Activated CD4-positive, alpha-beta T cell treated with anti-CD3 and anti-CD28 coated beads for 36 hours (primary cell): ENCODE measurements at regions not wholly inside any gene's neighbourhood (a gene's known extent, or its start where the extent isn't known, plus 50 kb on each side); places are given as distances from the start of the nearest gene placed in this dataset.

Source experiments
- ATAC-seq: fragments of 200-7000 bp; cut with Tn5 transposase; one replicate; pipeline ENCODE4 v1.10.0; 2021; ENCODE audit warnings: mild to moderate bottlenecking, moderate library complexity
- CTCF ChIA-PET: fragments of 350-600 bp; sonication (Branson Sonifier 250); formaldehyde crosslinking; loops from one replicate; lab custom pipeline; 2021; ENCODE audit warnings: antibody characterized with exemption; lab: Charles Lee
- POLR2A ChIA-PET: fragments of 350-600 bp; sonication (Branson Sonifier 250); formaldehyde crosslinking; loops from one replicate; lab custom pipeline; 2021; ENCODE audit warnings: antibody characterized with exemption, inconsistent platforms; lab: Charles Lee
- DNase-seq: peaks from one replicate; pipeline ENCODE4 v3.0.0-alpha.2; 2020
- H3K27ac Mint-ChIP-seq: one replicate; pipeline ENCODE4 v1.8.0; 2021; ENCODE audit warnings: mixed read lengths
- H3K27me3 Mint-ChIP-seq: one replicate; pipeline ENCODE4 v1.8.0; 2021; ENCODE audit warnings: mixed read lengths
- H3K36me3 Mint-ChIP-seq: one replicate; pipeline ENCODE4 v1.8.0; 2021; ENCODE audit warnings: low read depth, mixed read lengths
- H3K4me1 Mint-ChIP-seq: one replicate; pipeline ENCODE4 v1.8.0; 2021; ENCODE audit warnings: mixed read lengths
- H3K4me3 Mint-ChIP-seq: one replicate; pipeline ENCODE4 v1.8.0; 2021; ENCODE audit warnings: mild to moderate bottlenecking, moderate library complexity, mixed read lengths
- H3K9me3 Mint-ChIP-seq: one replicate; pipeline ENCODE4 v1.8.0; 2021; ENCODE audit warnings: low read depth, mixed read lengths
- intact Hi-C, 2 experiments: fragments of 100-400 bp; cut with DNase I in 1 of 2; cut with micrococcal nuclease in 1 of 2; formaldehyde crosslinking; loops; one replicate each; pipeline versions ENCODE4 v1.14.2 to v1.15.1; 2022 to 2024; cut with DNase I, micrococcal nuclease

DNA sequence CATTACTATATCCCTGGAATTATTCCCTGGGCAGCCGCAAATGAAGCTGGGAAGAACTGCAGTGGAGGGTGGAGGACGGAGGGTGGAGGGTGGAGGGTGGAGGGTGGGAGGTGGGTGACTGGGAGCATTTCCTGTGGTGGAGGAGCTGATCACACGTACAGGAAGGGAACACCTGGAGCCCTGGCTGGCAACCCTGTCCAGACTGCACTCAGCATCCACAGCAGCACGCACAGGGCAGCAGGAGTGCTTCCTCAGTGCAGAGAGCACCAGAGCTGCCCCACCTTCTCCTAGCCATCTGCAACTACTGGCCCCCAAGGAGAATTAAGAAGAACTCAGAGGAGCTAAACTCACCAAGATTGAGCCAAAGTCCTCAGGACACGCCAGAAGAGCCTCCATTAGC lies 249.9 kb downstream of the EIPR1 start:
- Mint-ChIP-seq H3K4me1 (no peaks in the 10 kb centered on the region), H3K36me3 (no peaks in the 10 kb centered on the region), H3K9me3 (no peaks in the 10 kb centered on the region), H3K4me3 (no peak overlapping the region), H3K27me3 (peaks cover 4% of the 10 kb centered on the region), H3K27ac (no peak overlapping the region)
- ATAC-seq (no peak), DNase-seq (no peak)
- ChIA-PET CTCF (interaction anchor here (0.7 kb wide), 1 partner anchor 296 kb away, joined by 3 read pairs; no protein-coding TSS in a partner anchor), POLR2A (no interaction called here)
- intact Hi-C loops: no loop called here

DNA sequence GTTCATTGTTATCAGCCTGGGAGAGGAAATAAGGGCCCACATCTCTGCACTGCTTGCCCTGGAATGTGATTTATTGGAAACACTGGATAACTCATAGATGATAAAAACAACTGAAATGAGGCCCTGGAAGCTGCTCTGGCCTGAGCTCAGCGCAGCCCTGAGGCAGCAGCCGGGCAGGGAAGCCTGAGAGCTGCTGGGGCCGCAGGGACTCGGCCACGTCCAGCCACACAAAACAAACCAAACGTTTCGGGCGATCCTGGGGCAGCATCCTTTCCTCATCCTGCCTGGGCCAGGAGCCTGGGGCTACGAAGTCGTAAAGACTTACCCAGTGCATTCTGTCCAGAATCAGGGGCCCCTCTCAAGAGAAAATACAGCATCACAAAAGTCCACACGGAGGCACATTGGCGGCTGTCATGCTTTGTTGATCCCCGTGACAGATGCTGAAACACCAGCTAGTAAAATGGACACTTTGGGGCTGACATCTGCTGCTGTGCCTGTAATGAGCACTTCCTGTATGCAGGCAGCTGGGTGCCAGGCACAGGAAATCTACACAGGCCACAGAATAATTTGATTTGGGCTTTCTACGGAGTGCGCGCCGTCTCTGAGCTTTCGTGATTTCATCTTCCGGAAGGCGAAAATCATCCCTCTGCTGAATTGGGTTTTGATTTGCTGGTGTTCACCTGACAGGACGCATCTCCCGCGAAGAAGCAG lies 250.6 kb downstream of the EIPR1 start:
- intact Hi-C loops: no loop called here
- H3K36me3 Mint-ChIP-seq: no peaks in the 10 kb centered on the region
- no peak overlapping the region for H3K27ac Mint-ChIP-seq
- H3K4me3 Mint-ChIP-seq: no peak overlapping the region
- POLR2A ChIA-PET: no interaction called here
- H3K9me3 Mint-ChIP-seq: no peaks in the 10 kb centered on the region
- peak; percentile 65 for ATAC-seq
- peaks cover under 1% of the 10 kb centered on the region for H3K4me1 Mint-ChIP-seq
- CTCF ChIA-PET: interaction anchor here (0.7 kb wide), 1 partner anchor 297 kb away, joined by 3 read pairs; no protein-coding TSS in a partner anchor
- peak; percentile 14 for DNase-seq
- H3K27me3 Mint-ChIP-seq: peaks cover 4% of the 10 kb centered on the region

DNA sequence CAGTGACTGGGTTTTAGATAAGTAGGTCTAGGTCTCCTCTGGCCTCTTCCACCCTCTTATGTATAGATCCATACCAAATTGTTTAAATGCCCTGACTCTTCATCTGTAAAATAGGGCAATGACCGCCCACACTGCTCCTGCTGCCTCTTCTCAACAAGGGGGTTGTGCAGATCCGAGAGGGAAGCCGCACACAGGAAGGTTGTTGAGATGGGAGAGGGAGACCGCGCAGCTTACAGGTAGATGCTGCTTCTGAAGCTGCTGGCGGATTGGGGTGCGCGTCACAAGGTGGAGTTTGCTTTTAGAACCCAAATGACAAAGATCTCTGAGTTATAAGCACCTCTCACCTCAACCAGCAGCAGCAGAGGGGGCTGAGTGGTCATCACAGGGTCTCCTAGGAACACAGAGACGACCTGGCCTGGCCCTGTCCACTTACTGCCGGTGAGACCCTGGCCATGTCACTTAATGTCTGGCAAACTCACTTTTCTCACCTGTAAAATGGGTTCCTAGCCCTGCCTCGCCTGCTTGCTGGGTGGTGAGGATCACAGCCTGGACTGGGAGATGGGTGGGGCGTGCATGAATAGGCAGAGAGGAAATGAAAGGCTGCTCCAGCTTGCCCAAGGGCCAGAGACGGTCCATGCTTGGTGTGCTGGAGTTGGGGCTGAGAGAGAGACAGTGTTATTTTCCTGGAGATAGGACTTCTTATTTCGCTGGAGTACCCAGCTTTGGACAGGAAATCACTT lies 251.3 kb downstream of the EIPR1 start:
- ChIA-PET POLR2A (no interaction called here), CTCF (no interaction called here)
- H3K4me1 Mint-ChIP-seq: peaks cover 6% of the 10 kb centered on the region
- DNase-seq (no peak), ATAC-seq (no peak)
- H3K36me3 Mint-ChIP-seq: no peaks in the 10 kb centered on the region
- H3K27me3 Mint-ChIP-seq: peaks cover 4% of the 10 kb centered on the region
- no peak overlapping the region for H3K4me3 Mint-ChIP-seq
- no peaks in the 10 kb centered on the region for H3K9me3 Mint-ChIP-seq
- intact Hi-C loops: no loop called here
- H3K27ac Mint-ChIP-seq: peak overlapping the region; percentile 1

DNA sequence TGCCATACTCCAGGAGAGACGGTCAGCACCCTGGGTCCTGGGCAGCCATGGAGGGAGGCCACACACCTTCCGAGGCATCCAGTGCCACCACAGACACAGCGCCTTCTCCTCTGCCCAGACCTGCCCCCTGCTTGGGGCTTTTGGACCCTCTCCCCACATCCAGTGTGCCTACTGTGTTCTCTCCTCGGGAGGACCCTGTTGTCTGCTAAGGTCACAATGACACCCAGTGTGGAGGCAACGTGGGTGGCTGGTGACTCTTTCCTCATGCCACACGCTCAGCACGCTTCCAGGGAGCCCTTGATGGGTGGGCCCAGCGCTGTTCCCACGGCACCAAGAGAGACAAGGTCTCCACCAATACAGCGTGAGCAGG lies 251.9 kb downstream of the EIPR1 start:
- H3K4me1 Mint-ChIP-seq: peaks cover 6% of the 10 kb centered on the region
- ChIA-PET CTCF (no interaction called here), POLR2A (no interaction called here)
- intact Hi-C loops: no loop called here
- no peak overlapping the region for H3K27ac Mint-ChIP-seq
- H3K4me3 Mint-ChIP-seq: no peak overlapping the region
- H3K36me3 Mint-ChIP-seq: no peaks in the 10 kb centered on the region
- no peak for ATAC-seq
- DNase-seq: no peak
- H3K9me3 Mint-ChIP-seq: no peaks in the 10 kb centered on the region
- H3K27me3 Mint-ChIP-seq: peaks cover 3% of the 10 kb centered on the region

DNA sequence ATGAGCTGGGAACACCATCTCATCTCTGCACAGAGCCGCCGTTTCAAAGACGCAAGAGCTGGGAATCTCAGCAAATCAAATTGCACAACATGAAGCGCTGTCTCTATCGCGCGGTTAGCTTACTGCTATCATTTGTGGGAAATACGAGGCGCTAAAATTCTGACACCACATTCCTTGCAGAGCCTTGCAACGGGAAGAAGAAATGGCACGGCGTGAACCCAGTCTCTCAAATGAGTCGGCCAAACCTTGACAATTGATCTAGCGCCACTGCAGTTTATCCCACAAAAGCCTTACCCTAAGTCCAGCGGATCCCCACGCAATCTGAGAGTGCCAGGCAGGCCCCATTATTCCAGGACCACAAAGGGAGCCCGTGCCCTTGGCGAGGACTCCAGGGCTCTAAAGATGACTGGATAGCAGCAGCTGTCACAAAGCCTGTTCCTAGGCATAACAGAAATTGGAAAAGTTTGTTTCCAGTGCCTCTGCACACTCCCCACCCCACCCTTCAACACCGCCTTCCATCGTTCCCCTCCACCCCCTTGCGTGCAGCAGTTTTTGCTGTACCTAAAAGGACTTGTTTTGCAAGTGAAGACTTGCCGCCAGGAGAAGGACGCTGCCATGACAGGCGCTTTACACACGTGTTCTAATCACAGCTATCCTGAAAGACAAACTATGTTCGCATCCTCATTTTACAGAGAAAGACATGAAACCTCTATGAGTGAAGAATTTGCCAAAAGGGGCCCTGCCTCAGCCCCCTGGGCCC lies 252.4 kb downstream of the EIPR1 start:
- DNase-seq (no peak), ATAC-seq (no peak)
- Mint-ChIP-seq H3K36me3 (no peaks in the 10 kb centered on the region), H3K27ac (no peak overlapping the region), H3K9me3 (no peaks in the 10 kb centered on the region), H3K4me1 (peaks cover 6% of the 10 kb centered on the region), H3K4me3 (no peak overlapping the region), H3K27me3 (no peaks in the 10 kb centered on the region)
- intact Hi-C loops: no loop called here
- POLR2A ChIA-PET: no interaction called here
- CTCF ChIA-PET: no interaction called here

DNA sequence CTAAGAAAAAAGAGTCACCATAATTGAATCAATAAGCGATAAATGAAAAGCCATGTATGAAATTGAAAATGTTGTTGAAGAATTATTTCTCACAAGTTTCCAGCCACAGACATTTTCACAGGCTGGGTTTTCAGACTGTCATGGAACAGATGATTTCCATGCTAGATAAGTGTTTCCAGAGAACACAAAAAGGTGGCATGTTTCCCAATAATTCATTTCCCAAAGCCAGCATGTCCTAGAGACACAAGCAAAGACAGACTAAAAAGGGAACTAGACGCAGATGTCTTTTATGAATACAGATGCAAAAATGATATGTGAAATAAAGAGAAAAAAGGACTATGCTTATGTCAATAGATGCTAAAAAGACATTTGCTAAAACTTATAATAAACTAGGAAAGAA lies 255.1 kb downstream of the EIPR1 start:
- no peak for ATAC-seq
- ChIA-PET CTCF (no interaction called here), POLR2A (no interaction called here)
- Mint-ChIP-seq H3K27me3 (no peaks in the 10 kb centered on the region), H3K27ac (no peak overlapping the region), H3K36me3 (no peaks in the 10 kb centered on the region), H3K4me3 (no peak overlapping the region), H3K9me3 (no peaks in the 10 kb centered on the region), H3K4me1 (peaks cover 6% of the 10 kb centered on the region)
- intact Hi-C loops: no loop called here
- no peak for DNase-seq

DNA sequence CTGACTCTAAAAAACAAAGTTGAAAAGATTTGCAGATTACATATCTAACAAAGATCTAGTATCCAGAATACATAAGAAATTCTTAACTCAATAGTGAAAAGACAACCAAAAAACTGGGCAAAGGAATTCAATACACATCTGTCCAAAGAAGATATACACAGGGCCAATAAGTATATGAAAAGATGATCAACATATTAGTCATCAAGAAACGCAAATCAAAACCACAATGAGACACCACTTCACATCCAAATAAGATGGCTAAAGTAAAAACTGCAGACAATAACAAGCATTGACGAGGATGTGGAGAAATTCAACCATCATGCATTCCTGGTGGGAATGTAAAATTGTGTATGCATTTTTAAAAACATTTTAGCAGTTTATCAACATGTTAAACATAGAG lies 256.0 kb downstream of the EIPR1 start:
- ATAC-seq: no peak
- Mint-ChIP-seq H3K9me3 (no peaks in the 10 kb centered on the region), H3K4me1 (peaks cover 6% of the 10 kb centered on the region), H3K4me3 (no peak overlapping the region), H3K27ac (no peak overlapping the region), H3K27me3 (no peaks in the 10 kb centered on the region), H3K36me3 (no peaks in the 10 kb centered on the region)
- intact Hi-C loops: no loop called here
- no peak for DNase-seq
- ChIA-PET POLR2A (no interaction called here), CTCF (no interaction called here)

DNA sequence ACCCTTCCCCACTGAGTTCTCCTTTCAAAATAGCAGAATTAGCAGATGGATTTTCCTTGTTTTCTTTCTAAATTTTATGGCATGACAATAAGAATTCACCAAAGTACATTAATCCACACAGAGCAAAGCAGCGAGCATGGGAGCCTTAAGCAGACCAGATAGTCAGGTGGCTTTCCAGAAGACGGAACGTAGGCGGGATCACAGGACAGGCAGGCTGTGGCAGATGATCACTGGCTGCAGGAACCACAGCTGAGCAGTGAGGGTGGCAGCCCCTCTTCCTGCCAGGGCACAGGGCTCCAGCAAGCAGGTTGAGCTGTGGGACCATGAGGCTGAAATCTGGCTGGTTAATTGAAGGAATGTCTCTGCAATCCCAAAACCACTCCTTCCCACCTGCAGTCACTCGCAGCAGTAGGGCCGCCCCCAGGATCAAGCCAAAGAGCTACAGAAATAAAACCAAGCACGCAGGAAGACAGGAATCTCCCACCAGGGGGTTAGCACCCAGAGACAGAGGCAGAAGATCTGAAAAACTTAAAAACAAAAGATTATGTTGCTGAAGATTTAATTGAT lies 259.9 kb downstream of the EIPR1 start:
- Mint-ChIP-seq H3K4me3 (no peak overlapping the region), H3K36me3 (no peaks in the 10 kb centered on the region), H3K9me3 (no peaks in the 10 kb centered on the region), H3K27ac (no peak overlapping the region), H3K4me1 (peaks cover 6% of the 10 kb centered on the region), H3K27me3 (no peaks in the 10 kb centered on the region)
- POLR2A ChIA-PET: no interaction called here
- ATAC-seq (no peak), DNase-seq (no peak)
- intact Hi-C loops: no loop called here
- CTCF ChIA-PET: interaction anchor here (0.6 kb wide), 1 partner anchor 103 kb away, joined by 3 read pairs; no protein-coding TSS in a partner anchor

DNA sequence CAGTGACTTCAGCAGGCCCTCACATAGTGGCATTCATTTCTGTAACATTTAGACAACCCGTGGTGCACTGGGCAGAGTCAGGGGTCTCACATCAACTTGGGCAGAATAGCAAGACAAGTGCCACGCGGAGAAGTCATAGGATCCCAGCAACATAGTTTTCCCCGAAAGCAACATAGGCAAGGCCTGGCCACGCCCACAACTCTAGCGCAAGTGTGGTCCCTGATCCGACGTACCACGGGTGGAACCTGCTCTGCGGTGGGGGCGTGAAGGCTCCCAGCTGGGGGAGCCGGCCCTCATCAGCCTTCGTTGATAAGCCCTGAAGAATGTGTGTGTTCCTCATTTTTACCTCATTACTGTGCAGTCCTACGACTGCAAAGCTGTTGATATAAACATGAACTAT lies 261.2 kb downstream of the EIPR1 start:
- no peaks in the 10 kb centered on the region for H3K27me3 Mint-ChIP-seq
- POLR2A ChIA-PET: no interaction called here

DNA sequence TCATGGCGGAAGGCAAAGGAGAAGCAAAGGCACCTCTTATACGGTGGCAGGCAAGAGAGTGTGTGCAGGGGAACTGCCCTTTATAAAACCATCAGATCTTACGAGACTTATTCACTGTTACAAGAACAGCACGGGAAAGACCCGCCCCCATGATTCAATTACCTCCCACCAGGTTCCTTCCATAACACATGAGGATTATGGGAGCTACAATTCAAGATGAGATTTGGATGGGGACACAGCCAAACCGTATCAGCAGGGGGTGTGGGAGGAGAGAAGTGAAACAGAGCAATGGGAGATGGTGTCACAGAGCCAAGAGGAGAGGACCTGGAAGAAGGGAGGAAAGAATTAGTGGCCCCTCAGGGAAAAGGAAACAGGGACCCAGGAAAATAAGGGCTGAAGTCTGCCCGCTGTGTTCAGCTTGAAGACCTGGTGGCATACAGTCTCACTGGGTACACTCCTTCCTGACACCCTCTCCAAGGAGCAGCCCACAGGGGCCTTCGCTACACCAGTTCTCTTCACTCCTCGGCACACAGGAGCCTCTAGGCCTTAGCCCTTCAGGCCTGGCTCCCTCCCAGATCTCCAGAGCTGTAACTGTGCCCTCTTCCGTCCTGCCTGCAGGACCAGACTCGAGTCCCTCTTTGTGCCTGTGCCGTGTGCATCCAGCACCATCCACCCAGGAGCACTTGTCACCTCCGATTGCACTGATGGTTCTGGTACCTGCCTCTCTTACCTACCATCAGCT lies 262.1 kb downstream of the EIPR1 start:
- ChIA-PET CTCF (no interaction called here), POLR2A (no interaction called here)
- H3K4me1 Mint-ChIP-seq: no peaks in the 10 kb centered on the region
- H3K27me3 Mint-ChIP-seq: no peaks in the 10 kb centered on the region
- ATAC-seq (no peak), DNase-seq (no peak)
- H3K36me3 Mint-ChIP-seq: no peaks in the 10 kb centered on the region
- no peak overlapping the region for H3K27ac Mint-ChIP-seq
- H3K9me3 Mint-ChIP-seq: peaks cover 2% of the 10 kb centered on the region
- no peak overlapping the region for H3K4me3 Mint-ChIP-seq
- intact Hi-C loops: no loop called here

More for the DNA sequence above, 261.2 kb downstream of the EIPR1 start:
- H3K9me3 Mint-ChIP-seq: no peaks in the 10 kb centered on the region
- H3K36me3 Mint-ChIP-seq: no peaks in the 10 kb centered on the region
- no peak for ATAC-seq
- intact Hi-C loops: no loop called here
- no peak overlapping the region for H3K27ac Mint-ChIP-seq
- H3K4me3 Mint-ChIP-seq: no peak overlapping the region
- no peak for DNase-seq
- CTCF ChIA-PET: no interaction called here
- H3K4me1 Mint-ChIP-seq: no peaks in the 10 kb centered on the region
